ENCODE measurements at regions not wholly inside any gene's neighbourhood (a gene's known extent, or its start where the extent isn't known, plus 50 kb on each side); places are given as distances from the start of the nearest gene placed in this dataset.

DNA sequence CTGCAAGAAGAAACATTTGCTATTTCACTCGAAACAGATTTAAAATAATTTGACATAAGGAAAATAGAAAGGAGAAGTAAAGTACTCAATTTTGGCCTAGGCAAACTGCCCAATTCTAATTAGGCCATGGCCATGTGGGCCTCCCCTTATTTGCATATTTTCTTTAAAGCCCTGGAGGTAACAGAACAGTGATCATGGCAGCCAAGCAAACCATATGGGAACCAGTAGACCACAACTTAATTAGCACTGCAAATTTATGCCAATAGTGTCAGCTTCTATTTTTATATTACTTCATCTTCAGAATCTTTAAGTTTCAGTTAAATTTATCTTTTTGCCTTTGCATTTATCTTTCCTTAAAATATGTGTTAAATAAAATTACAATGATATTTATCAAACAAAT is 63.3 kb upstream of the THSD7A start:
- DNase-seq: no peak

DNA sequence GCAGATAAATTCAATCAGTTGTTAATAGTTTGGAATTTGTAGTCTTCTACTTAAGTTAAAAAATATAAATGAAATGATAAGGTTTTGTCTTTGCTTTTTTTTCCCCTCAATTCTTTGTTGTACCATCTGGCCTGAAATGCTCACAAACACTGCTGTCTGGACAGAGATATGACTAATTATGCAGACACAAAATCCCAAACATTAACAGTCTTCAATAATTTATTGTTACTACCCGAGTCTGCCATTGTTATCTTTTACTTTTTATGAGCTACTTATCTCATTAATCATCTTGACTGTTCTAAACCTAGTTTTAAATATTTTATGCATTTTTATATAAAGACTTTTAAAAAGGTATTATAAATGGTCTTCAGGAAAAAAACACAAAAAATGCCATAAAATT is 64.7 kb upstream of the THSD7A start:
- no peak for DNase-seq

DNA sequence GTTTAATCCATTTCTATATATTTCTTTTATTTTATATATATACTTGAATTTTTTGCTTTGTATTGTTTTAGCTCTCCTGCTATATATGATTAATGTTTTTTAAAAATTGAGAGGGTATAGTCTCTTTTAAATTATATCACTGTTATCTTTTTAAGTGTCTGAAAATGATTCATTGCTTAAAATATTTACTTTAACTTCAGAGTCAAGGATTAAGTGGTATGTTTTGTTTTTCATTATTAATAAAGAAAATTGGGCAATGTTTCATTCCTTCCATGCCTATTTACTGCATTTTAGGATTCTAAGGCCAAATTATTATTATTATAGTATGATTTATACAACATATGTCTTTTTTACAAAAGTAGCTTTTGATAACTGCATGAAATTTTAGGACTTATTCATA is 67.2 kb upstream of the THSD7A start:
- DNase-seq: no peak

DNA sequence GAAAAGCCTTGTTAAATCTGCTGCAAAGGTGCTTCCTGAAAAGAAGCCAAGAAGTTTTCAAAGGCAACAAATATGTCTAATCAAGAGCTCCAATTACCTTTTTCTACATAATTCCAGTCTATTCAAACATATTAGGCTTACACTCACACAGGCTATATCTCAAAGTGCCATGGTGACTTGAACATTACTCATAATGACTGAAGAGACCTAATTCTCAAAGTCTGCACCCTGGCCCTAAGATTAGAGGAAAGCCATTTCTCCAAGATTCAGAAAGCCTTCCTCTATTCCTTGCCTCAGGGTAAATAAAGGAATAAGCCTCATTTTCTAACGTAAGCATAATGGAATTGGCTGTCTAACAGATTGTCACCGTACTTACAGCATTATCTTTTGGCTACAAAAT is 78.3 kb upstream of the THSD7A start:
- DNase-seq: no peak

DNA sequence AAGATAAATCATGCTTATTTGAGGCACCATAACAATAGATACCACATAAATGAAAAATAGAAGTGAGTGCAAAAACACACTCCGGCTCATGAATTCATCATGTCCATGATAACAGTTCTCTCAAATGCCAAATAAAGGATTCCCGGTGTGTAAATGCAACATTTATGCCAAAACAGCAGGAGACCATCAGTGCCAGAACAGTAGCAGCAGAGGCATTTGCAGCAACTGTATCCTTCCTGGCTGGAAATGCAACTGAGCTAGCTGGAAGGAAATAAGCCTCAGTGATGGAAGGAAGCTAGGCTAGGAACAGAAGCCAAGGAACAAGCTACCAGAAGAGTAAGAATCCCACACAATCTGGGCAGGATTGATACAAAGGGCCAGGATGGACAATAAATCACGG is 79.9 kb upstream of the THSD7A start:
- DNase-seq: no peak

DNA sequence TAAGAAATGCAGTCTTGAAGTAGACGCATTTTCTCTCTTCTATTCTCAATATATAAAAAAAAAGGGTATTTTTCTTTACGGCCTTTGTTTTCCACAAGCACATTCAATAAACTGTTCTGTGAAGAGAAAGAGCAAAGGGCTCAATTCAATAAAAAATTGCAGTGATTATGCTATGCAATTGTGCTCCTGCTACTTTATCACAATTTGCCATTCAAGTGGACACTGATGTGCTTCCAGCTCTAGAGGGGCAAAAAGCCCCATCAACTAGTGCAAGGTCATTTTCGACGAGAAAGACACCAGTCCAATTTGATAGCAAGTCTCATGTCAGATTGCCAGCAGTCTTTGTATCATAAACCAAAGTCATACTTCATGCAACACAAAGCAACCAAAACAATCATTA is 82.6 kb upstream of the THSD7A start:
- no peak for DNase-seq

DNA sequence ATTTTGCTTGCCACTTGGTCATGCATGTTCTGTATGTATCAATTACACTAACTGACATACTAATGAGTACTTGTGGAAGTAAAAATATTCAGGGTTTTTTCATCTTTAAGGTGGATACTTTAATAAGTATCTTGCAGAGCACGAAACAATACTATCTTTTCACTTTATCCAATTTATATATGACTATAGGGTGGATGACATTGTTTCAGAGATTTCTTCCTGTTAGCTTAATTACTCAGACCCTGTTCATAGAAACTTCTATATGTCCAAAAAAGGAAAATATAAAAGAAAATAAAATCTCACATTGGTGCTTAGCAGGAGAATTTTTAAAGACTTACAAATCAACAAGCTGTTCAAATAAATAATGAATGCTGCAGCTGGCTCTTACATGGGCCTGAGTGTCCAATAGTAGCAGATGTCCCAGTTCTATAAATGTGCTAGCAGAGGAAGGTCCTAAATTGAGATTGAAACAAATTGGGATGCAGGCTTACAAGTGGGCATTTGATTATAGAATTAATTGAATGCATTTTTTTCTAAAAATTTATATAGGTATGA is 91.5 kb upstream of the THSD7A start:
- DNase-seq: no peak

DNA sequence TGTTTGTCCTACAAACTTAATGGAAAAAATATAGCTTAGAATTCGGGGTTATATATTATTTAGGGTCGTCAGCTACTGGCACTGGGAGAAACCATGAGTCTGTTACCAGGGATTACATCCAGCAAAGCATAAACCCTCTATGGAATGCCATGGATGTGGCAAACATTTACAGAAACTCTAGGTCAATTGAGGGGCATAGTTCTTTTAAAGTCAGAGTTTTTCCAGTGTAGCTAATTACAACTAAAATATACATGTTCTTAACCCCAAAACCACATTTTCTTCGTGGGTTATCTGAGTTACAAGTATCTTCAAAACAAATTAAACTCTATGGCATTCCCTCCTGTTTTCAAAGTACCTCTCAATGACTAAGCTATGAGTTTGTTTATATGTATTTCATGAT is 99.3 kb upstream of the THSD7A start:
- DNase-seq: no peak

DNA sequence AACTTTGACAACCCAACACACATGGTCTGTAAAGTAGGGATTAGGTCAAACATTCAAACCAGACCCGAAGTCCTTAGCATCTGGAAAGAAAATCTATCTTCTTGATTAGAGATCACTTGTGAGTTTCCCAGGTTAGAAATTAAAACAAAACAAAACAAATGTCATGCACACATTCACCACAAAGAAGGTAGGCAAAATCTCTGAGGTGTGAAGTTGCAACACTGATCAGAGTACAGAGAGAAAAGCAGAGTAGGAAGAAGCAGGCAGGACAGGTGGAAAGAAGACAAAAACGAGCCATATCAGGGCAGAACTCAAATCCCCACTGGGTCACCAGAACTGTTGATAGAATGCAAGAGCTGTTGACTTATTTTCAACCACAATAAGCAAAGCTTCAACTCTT is 102.8 kb upstream of the THSD7A start:
- no peak for DNase-seq

DNA sequence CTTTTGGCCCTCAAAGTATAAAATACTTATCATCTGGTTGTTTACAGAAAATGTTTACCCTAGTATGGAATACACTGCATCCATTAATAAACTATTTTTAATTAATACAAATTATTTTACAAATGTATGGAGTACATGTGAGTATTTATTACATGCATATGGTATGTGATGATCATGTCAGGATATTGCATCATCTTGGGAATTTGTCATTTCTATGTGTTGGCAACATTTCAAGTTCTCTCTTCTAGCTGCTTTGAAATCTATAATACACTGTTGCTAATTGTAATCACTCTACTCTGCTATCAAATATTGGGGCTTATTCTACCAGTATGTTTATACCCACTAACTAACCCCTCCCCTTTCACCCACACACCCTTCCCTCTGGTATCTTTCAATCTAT is 103.9 kb upstream of the THSD7A start:
- DNase-seq: no peak

DNA sequence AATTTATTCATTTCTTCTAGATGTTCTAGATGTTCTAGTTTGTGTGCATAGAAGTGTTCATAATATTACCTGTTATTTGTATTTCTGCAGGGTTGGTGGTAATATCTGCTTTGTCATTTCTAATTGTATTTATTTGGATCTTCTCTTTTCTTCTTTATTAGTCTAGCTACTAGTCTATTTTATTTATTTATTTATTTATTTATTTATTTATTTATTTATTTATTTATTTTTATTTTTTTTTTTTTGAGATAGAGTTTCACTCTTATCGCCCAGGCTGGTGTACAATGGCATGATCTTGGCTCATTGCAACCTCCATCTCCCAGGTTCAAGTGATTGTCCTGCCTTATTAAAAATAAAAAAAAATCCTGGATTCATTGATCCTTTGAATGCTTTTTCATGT is 114.8 kb upstream of the THSD7A start:
- DNase-seq: no peak

DNA sequence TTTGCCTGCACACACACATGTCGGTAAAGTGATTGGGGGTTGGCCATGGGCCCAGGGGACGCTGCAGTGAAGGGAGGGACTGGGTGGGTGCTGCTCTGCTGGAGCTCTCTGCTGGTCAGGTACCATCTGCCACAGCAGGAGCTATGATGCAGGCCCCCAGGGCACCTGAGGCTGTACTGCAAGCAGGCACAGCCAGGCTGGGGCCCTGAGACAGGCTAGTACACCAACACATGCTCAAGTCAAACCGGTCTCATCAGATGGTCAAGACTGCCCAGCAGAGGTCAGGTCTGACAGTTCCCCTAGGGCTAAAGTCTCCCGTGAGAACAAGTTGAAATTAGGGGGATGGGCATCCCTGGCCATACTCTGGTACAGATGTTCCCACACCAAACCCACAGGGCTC is 118.3 kb upstream of the THSD7A start:
- no peak for DNase-seq

DNA sequence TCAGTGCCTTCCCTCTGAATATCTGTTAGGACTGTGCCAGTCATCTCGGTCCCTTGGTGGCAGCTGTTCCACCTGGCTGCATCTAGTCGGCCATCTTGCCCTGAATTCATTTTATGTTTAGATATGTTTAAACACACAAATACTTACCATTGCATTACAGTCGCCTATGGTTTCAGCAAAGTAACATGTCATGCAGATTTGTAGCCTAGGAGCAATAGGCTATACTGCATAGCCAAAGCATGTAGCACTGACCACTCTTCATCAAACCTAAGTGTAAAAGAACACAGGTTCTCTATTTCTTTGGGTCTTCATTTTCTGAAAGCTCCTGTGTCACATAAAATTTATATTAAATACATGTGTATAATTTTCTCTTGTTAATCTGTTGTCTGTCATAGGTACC is 118.9 kb upstream of the THSD7A start:
- DNase-seq: no peak

DNA sequence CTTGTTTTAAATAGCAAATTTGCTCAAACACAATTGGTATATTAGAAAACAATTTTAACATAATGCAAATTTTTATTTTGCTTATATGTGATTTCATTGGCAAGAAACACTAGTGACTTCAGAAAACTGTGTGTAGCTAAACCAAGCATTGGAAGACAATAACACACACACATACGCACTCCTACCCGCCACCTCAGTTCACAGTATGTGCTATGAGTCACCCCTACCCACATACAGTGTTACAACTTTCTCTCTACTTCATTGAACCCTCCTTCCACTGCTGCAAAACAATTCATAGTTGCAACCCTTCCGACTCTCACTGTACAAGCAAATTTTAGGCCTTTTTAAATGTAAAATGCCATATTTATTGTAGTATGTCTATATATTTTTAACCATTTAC is 119.9 kb upstream of the THSD7A start:
- DNase-seq: no peak

DNA sequence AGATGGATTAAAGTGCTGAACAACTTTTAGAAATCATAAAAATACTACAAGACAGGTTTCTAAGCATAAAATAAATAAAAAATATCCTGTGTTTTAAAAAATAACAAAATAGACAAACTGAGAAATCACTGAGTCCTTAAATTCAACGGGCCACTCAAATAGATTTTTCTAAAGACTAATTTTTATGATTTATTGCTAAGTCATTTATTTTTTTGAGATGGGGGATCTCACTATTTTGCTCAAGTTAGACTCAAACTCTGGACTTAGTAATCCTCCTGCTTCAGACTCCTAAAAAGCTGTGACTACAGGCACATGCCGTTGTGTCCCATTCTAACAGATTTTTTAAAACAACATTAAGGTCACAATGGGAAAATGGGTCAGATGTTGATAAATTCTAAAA is 121.0 kb upstream of the THSD7A start:
- no peak for DNase-seq

DNA sequence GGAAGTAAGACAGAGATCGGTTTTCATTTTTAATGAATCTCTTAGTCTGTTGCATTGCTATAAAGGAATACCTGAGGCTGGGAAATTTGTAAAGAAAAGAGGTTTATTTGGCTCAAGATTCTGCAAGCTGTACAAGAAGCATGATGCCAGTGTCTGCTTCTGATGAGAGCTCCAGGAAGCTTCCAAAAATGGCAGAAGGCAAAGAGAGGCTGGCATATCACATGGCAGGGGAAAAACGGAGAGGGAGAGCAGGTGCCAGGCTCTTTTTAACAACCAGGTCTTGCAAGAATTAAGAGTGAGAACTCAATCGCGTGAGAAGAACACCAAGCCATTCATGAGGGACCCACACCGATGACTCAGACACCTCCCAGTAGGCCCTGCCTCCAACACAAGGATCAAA is 125.0 kb upstream of the THSD7A start:
- DNase-seq: no peak

DNA sequence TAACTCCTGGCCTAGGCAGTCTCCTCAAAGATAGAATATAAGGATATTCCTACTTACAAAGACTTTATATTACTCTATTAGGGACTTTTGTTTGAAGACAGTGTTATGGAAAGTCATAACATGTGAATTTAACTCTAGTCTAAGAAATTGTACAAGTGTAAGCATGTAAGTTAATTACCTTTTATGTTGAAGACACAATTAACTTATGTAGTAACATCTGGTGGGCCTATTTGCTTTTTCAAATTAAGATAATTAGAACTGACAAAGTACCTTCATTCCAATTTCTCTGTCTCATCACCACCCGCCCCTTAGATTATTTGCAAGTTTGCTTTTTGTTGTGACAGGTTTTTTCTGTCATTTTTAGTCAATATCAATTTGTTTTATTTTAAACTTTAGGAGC is 126.0 kb upstream of the THSD7A start:
- no peak for DNase-seq

DNA sequence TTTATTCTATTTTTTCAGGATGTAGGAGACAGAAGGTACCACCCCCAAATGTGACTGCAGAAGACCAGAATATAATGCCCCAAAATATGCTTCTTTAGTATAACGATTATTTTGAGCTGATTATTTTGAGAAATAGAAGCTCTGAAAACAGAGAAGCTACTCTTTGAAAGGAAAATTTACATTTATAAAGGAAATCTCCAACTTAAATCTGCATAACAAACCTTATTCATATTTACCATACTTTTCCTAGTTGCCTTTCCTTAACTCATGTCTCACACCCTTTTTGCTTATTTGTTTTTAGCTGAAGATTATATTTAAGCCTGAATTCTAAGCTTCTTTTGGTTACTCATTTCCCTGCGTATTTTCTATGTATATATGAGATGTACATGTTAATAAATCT is 127.1 kb upstream of the THSD7A start:
- no peak for DNase-seq

DNA sequence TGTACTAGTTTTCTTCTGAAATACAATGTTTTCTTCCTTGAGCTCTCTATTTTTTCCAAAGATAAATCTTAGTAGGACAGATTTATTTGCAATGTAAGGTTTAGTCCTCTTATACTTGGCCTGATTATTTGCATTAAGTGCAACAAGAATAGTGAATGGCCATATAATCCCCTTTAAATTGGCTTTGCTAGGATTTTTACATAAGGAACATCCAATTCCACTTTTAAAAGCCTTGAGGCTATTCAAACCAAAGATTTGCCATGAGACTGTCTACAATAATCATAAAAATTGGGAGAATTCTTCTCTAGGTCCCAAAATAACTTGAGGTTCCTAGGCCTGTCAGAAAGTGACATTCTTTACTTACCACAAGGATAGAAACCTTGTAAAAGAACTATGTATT is 128.6 kb upstream of the THSD7A start:
- DNase-seq: no peak

DNA sequence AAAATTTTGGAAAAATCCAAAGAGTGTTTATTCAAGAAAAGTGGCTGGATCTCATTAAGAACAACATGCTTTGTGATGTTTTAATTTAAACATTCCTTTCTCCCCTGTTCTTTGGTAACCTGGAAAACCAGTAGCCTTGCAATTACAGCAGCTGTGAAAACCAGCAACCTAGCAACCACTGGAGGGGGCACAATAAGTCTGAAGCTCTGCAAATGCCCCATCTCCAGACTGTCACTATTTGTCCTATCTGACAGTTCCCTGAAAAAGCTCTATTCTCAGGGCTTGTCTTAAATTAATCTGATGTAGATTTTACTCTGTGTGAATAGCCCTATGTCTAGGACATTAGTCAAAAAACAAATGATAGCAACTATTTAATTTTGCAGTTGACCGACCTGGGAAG is 137.6 kb upstream of the THSD7A start:
- no peak for DNase-seq

DNA sequence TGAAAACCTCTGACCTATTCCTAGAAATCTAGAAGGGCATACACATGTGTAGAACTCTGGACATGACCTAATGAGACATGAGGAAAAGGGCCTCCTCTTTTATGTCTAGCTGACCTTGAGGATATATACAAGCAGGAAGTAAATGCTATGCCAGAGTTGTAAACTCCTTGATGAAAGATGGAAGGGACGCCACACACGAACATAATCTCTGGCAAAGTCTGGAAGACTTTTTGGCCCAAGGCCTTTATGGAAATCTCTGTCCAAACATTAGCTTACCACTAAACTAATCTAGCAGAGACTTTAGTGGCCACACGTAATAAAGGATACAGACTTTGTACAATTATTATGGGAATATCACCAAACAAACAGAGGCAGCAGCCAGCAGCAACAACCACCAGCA is 138.1 kb upstream of the THSD7A start:
- DNase-seq: no peak

DNA sequence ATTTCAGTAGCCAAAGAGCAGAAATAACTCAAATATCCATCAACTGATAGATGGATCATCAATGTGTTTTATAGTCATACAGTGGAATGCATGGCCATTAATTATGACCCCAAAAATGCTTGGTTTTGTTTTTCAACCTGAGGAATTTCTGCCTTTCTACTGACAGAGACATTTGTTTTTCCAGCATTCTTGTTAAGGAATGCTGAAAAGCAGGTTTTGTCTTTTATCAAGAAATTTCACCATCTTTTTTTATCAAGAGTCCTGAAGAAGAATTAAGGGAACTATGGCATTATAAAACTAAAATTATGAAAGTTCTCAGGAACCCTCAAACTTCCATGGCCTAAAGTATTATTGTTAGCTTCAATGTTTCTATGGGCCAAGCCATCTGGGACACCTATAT is 153.4 kb upstream of the THSD7A start:
- DNase-seq: no peak

DNA sequence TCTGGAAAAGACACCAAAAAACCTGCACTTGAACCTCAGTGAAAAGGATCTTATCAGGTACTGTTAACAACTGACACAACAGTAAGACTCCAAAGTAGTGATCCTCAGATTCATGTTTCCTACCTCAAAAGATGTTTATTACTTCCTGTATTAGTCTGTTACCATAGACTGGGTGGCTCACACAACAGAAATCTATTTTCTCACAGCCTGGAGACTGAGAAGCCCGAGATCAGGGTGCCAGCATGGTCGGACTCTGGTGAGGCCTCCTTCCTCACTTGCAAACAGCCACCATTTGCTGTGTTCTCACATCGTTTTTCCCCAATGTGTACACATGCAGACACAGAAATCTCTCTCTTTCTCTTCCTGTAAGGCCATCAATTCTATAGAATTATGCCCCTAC is 154.0 kb upstream of the THSD7A start:
- no peak for DNase-seq

DNA sequence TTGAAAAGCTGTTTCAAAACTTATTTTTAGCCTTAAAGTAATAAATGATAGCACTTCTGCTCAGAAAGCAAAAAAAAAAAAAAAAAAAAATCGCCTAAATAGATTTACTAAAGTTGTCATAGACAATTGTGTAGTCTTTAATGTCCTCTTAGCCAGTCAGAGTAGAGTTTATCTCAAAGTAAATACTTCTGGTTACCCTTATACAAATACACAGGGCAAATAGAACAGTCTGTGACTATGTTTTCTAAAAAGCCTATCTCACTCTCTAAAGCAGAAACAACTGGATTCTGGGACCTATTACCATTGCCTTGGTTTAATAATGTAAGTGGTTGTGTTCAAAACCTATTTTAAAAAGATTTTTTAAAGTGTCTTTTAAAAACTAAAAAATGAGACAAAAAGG is 156.2 kb upstream of the THSD7A start:
- DNase-seq: no peak

DNA sequence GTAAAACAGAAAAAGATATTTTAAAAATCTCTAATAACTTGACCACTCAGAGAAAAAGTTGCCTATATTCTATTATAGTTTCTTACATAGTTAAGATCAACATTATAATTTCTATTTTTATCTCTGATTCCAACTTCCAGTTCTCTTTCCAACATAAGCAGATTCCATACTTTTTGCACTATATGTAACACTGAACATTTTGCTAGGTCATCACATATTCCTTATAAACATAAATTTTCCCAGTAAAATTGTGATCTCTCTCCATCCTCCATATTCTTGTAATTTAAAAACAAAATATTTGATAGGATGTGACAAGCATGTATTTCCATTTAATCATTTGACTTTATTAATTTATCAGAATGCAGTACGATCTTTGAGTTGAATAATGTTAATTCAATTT is 170.4 kb upstream of the THSD7A start:
- no peak for DNase-seq

Data from right lung (tissue), 2 donors.